VCaP (cell line): ENCODE measurements at regions not wholly inside any gene's neighbourhood (a gene's known extent, or its start where the extent isn't known, plus 50 kb on each side); places are given as distances from the start of the nearest gene placed in this dataset.
"Not testable (repeated sequence)": the region's sequence is repeated elsewhere in the genome, so short reads cannot be mapped to it uniquely, and the experiment has no call there.

ENCODE experiments used
- H3K27ac ChIP-seq: fragments of 450-650 bp; 2 replicates; pipeline ENCODE4 v1.5.1; 2017
- CTCF ChIP-seq: fragments of 450-650 bp; conservative IDR thresholded peaks from 2 replicates; pipeline ENCODE4 v1.5.1; 2017; ENCODE audit warnings: mild to moderate bottlenecking, moderate library complexity

- TF ChIP-seq CTCF: no peak
- no peak overlapping the region for H3K27ac ChIP-seq
Measured at GRCh38 chr20:30484009-30484748, 773.3 kb upstream of the DEFB115 start.

GRCh38 chr20:30484749-30485070, 772.8 kb upstream of the DEFB115 start:
- TF ChIP-seq CTCF: no peak

GRCh38 chr20:30485331-30486102, 771.9 kb upstream of the DEFB115 start:
- no peak overlapping the region for H3K27ac ChIP-seq
- no peak for TF ChIP-seq CTCF

More at GRCh38 chr20:30484749-30485070, 772.8 kb upstream of the DEFB115 start:
- no peak overlapping the region for H3K27ac ChIP-seq

- no peak overlapping the region for H3K27ac ChIP-seq
- TF ChIP-seq CTCF: no peak
Measured at GRCh38 chr20:30486103-30486478, 771.4 kb upstream of the DEFB115 start.

- H3K27ac ChIP-seq: not testable (repeated sequence)
Measured at GRCh38 chr20:30487461-30487860, 770.0 kb upstream of the DEFB115 start.

GRCh38 chr20:30487947-30488926, 769.2 kb upstream of the DEFB115 start:
- H3K27ac ChIP-seq: no peak overlapping the region
- no peak for TF ChIP-seq CTCF

GRCh38 chr20:30488941-30489613, 768.4 kb upstream of the DEFB115 start:
- TF ChIP-seq CTCF: no peak

More at GRCh38 chr20:30488941-30489613, 768.4 kb upstream of the DEFB115 start:
- H3K27ac ChIP-seq: no peak overlapping the region
